Activated T-helper 2 cell treated with anti-CD3 and anti-CD28 coated beads, Interferon-gamma antibody, Interleukin-2, Interleukin-4, amounts not matched to agents 10 μg/mL and 5 μg/mL and 100 μg/mL, durations not matched to agents 14 hours and 24 hours and 36 hours (primary cell): ENCODE measurements at regions not wholly inside any gene's neighbourhood (a gene's known extent, or its start where the extent isn't known, plus 50 kb on each side); places are given as distances from the start of the nearest gene placed in this dataset.

ENCODE experiments used
- DNase-seq: peaks from one replicate; pipeline ENCODE4 v3.0.0; 2021; ENCODE audit warnings: low spot score
- H3K27ac Mint-ChIP-seq: one replicate; pipeline ENCODE4 v1.8.0; 2021; ENCODE audit warnings: mixed read lengths
- H3K27me3 Mint-ChIP-seq: one replicate; pipeline ENCODE4 v1.8.0; 2021; ENCODE audit warnings: low read depth, mixed read lengths
- H3K36me3 Mint-ChIP-seq: one replicate; pipeline ENCODE4 v1.8.0; 2021; ENCODE audit warnings: low read depth, mixed read lengths
- H3K4me1 Mint-ChIP-seq: one replicate; pipeline ENCODE4 v1.8.0; 2021; ENCODE audit warnings: low read depth, mixed read lengths
- H3K4me3 Mint-ChIP-seq: one replicate; pipeline ENCODE4 v1.8.0; 2021; ENCODE audit warnings: low read depth, mild to moderate bottlenecking, moderate library complexity, mixed read lengths
- H3K9me3 Mint-ChIP-seq: one replicate; pipeline ENCODE4 v1.8.0; 2021; ENCODE audit warnings: mixed read lengths
- intact Hi-C: fragments of 100-400 bp; cut with micrococcal nuclease; formaldehyde crosslinking; loops from one replicate; pipeline ENCODE4 v1.15.1; 2023

GRCh38 chr13:77480066-77480465 is 55.4 kb upstream of the SCEL start:
- DNase-seq: no peak
- no peak overlapping the region for H3K27ac Mint-ChIP-seq
- peaks cover 15% of the 10 kb centered on the region for H3K27me3 Mint-ChIP-seq
- intact Hi-C loops: no loop called here
- H3K36me3 Mint-ChIP-seq: no peaks in the 10 kb centered on the region
- peaks cover under 1% of the 10 kb centered on the region for H3K9me3 Mint-ChIP-seq
- no peak overlapping the region for H3K4me3 Mint-ChIP-seq
- H3K4me1 Mint-ChIP-seq: peaks cover 11% of the 10 kb centered on the region

DNA sequence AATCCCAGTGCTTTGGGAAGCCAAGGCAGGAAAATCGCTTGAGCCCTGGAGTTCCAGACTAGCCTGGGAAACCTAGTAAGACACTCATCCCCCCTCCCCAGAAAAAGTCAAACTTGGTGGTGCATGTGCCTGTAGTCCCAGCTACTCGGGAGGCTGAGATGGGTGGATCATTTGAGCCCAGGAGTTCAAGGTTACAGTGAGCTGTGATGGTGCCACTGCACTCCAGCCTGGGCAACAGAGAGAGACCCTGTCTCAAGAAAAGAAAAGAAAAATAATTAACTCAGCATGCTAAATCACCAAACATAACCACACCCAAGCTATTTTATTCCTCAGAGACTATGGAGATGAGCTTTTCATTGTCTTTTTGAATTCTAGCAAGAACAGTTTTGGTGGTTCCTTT is 56.2 kb upstream of the SCEL start:
- H3K36me3 Mint-ChIP-seq: no peaks in the 10 kb centered on the region
- no peak overlapping the region for H3K27ac Mint-ChIP-seq
- intact Hi-C loops: loop anchor here (5.0 to 10.0 kb wide), 3 partner anchors 273 to 485 kb away; partner anchors contain the start of gene CLN5
- no peak overlapping the region for H3K4me3 Mint-ChIP-seq
- H3K9me3 Mint-ChIP-seq: peaks cover 4% of the 10 kb centered on the region
- DNase-seq: no peak
- peaks cover 15% of the 10 kb centered on the region for H3K27me3 Mint-ChIP-seq
- peaks cover 11% of the 10 kb centered on the region for H3K4me1 Mint-ChIP-seq

- Mint-ChIP-seq H3K27ac (no peak overlapping the region), H3K27me3 (peaks cover 15% of the 10 kb centered on the region), H3K9me3 (peaks cover 4% of the 10 kb centered on the region), H3K4me1 (peaks cover 11% of the 10 kb centered on the region), H3K36me3 (no peaks in the 10 kb centered on the region), H3K4me3 (no peak overlapping the region)
- no peak for DNase-seq
- intact Hi-C loops: loop anchor here (5.0 to 10.0 kb wide), 3 partner anchors 275 to 483 kb away; partner anchors contain the start of gene CLN5
Observed at GRCh38 chr13:77477299-77477848, 58.1 kb upstream of the SCEL start.

GRCh38 chr13:77476456-77476855 is 59.0 kb upstream of the SCEL start:
- H3K9me3 Mint-ChIP-seq: peaks cover 4% of the 10 kb centered on the region
- no peak overlapping the region for H3K27ac Mint-ChIP-seq
- intact Hi-C loops: loop anchor here (5.0 to 10.0 kb wide), 3 partner anchors 276 to 482 kb away; partner anchors contain the start of gene CLN5
- no peak overlapping the region for H3K4me3 Mint-ChIP-seq
- DNase-seq: no peak
- peaks cover 11% of the 10 kb centered on the region for H3K4me1 Mint-ChIP-seq
- peaks cover 18% of the 10 kb centered on the region for H3K27me3 Mint-ChIP-seq
- no peaks in the 10 kb centered on the region for H3K36me3 Mint-ChIP-seq

DNA sequence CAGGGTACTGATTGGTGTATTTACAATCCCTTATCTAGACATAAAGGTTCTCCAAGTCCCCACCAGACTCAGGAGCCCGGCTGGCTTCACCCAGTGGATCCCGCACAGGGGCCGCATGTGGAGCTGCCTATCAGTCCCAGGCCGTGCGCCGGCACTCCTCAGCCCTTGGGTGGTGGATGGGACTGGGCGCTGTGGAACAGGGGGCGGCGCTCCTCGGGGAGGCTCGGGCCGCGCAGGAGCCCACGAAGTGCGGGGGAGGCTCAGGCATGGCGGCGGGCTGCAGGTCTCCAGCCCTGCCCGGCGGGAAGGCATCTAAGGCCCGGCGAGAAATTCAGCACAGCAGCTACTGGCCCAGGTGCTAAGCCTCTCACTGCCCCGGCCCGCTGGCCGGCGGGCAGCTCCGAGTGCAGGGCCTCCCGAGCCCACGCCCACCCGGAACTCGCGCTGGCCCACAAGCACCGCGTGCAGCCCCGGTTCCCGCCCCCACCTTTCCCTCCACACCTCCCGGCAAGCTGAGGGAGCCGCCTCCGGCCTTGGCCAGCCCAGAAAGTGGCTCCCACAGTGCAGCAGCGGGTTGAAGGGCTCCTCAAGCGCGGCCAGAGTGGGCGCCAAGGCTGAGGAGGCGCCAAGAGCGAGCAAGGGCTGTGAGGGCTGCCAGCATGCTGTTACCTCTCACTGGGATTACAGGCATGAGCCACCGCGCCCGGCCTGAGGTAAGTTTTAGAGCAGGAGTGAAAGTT is 60.0 kb upstream of the SCEL start:
- Mint-ChIP-seq H3K9me3 (peaks cover 4% of the 10 kb centered on the region), H3K27ac (no peak overlapping the region), H3K4me1 (peaks cover 11% of the 10 kb centered on the region), H3K4me3 (no peak overlapping the region), H3K27me3 (peaks cover 14% of the 10 kb centered on the region), H3K36me3 (no peaks in the 10 kb centered on the region)
- intact Hi-C loops: loop anchor here (5.0 to 10.0 kb wide), 3 partner anchors 277 to 481 kb away; partner anchors contain the start of gene CLN5
- no peak for DNase-seq

DNA sequence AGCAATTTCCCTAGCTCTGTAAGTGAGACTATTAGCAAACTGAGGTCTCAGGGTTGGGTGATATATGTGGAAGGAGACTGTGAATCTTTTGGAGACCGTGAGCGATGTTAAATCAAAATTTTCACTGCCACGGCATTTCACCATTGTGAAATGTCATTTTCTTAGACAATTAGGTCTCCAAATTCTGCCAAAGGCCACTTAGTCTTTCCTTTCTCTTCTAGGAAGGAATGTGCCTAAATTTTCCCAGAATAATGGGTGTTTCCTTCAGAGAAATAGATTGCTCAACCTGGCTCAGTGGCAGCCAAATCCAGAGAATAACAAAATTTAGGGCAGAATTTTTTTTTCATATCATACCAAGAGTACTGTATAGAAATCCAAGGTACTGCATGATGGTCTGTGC is 64.5 kb upstream of the SCEL start:
- Mint-ChIP-seq H3K27me3 (peaks cover 17% of the 10 kb centered on the region), H3K27ac (no peak overlapping the region)
- intact Hi-C loops: loop anchor here (10.0 kb wide), 1 partner anchor 476 kb away; the partner anchor contains the start of gene CLN5

DNA sequence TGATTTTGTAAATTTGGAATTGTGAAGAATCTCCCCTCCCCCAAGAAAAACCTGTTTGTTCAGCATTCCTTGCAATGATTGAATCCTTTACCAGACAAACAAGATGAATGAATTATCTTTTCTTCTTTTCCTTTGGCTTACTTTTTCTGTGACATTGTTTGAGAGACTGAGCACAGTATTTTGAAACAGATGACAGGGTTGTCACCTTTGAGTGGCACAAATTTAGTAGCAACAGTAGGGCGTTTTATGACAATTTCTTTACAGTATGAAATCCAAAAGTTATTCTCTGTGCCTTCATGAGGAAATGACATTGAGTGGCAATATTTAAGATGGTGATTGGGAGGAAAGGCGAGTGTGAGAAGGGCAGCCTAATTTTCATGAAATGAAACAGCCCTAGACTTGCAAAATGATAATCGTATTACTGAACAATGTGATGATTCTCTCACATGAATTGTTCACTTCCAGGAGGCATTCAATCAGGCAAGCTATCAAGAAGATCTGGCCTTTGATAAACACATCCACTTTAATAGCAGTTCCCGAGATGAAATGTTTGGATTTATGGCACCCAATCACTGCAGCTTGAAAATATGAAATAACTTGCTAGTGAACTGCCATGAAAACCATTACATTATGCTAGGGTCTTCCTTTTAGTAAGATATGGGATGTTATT is 68.6 kb upstream of the SCEL start:
- Mint-ChIP-seq H3K36me3 (no peaks in the 10 kb centered on the region), H3K27ac (no peak overlapping the region), H3K4me3 (no peak overlapping the region), H3K27me3 (peaks cover 22% of the 10 kb centered on the region), H3K4me1 (no peaks in the 10 kb centered on the region), H3K9me3 (no peaks in the 10 kb centered on the region)
- DNase-seq: no peak
- intact Hi-C loops: no loop called here

More for the DNA sequence above, 64.5 kb upstream of the SCEL start:
- Mint-ChIP-seq H3K4me3 (no peak overlapping the region), H3K4me1 (no peaks in the 10 kb centered on the region), H3K36me3 (no peaks in the 10 kb centered on the region), H3K9me3 (peaks cover 4% of the 10 kb centered on the region)
- DNase-seq: no peak

DNA sequence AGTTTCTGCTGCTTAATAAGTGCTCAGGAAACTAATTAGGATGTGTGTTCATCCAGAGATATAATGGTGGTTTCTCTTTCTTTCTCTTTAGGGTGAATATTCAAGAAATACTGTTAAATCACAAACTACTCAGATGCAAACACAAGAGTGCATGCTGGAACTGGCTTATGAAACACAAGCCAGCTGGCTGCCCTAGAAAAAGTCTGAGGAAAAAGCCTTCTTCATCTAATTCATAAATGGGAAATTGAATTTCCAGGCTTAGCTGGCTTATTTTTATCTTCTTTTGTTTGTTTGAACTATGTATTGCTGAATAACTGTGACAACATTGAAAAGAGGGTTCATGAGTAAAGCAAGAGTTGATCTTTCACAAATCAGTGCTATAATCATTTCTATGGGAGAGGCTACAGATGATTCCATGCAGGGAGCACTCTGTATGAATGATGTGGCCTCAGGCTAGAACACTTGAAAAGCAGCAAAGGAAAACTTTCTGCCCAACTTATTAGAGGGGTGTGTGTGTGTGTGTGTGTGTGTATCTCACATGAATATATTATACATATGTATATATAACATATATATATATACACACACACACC is 69.8 kb upstream of the SCEL start:
- H3K27ac Mint-ChIP-seq: no peak overlapping the region
- intact Hi-C loops: no loop called here
- DNase-seq: no peak
- H3K27me3 Mint-ChIP-seq: peaks cover 22% of the 10 kb centered on the region
- no peaks in the 10 kb centered on the region for H3K4me1 Mint-ChIP-seq
- H3K36me3 Mint-ChIP-seq: no peaks in the 10 kb centered on the region
- no peaks in the 10 kb centered on the region for H3K9me3 Mint-ChIP-seq
- no peak overlapping the region for H3K4me3 Mint-ChIP-seq

GRCh38 chr13:77460195-77460594 is 75.3 kb upstream of the SCEL start:
- intact Hi-C loops: no loop called here
- H3K27me3 Mint-ChIP-seq: peaks cover 35% of the 10 kb centered on the region
- no peaks in the 10 kb centered on the region for H3K4me1 Mint-ChIP-seq
- no peaks in the 10 kb centered on the region for H3K9me3 Mint-ChIP-seq
- DNase-seq: no peak
- no peak overlapping the region for H3K27ac Mint-ChIP-seq
- H3K36me3 Mint-ChIP-seq: no peaks in the 10 kb centered on the region
- no peak overlapping the region for H3K4me3 Mint-ChIP-seq

DNA sequence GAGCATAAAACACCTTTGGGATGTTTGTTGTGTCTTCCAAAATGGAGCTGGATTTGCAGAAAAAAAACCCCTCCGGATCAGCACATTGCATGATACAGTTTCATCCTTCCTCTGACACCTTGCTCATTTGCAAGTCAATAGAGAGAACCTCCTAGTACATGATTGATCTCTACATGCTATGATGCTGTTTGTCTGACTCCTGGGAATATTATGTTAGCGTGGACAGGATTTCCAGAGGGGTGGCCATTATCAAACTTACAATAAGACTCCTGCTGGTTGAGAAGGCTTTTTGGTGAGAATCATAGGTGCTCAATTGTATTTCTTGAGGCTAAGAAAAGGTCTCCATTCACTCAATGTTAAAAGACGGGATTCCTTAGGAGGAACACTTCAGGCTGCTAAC is 75.9 kb upstream of the SCEL start:
- Mint-ChIP-seq H3K36me3 (no peaks in the 10 kb centered on the region), H3K27me3 (peaks cover 36% of the 10 kb centered on the region), H3K4me1 (no peaks in the 10 kb centered on the region), H3K27ac (no peak overlapping the region), H3K9me3 (no peaks in the 10 kb centered on the region), H3K4me3 (no peak overlapping the region)
- intact Hi-C loops: no loop called here
- DNase-seq: no peak

- Mint-ChIP-seq H3K27me3 (peaks cover 42% of the 10 kb centered on the region), H3K4me1 (no peaks in the 10 kb centered on the region), H3K9me3 (no peaks in the 10 kb centered on the region), H3K4me3 (no peak overlapping the region), H3K27ac (no peak overlapping the region), H3K36me3 (no peaks in the 10 kb centered on the region)
- intact Hi-C loops: no loop called here
- DNase-seq: no peak
Observed at GRCh38 chr13:77458736-77459135, 76.8 kb upstream of the SCEL start.

DNA sequence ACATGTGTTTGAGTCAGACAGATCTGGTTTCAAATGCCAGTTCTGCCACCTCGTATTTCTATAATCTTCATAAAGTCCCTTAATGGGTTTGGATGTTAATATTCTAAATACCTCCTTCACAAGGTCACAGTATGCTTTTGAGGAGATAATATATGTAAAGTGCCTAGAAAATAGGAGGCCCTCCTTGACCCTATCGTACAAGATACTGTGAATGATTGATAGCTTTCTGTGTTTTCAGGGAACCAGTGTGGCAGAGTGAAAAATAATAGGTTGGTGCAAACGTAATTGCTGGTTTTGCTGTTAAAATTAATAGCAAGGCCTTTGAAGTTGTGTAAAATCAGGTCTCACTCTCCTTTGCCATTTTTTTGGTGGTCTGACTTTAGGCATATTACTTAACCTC is 77.5 kb upstream of the SCEL start:
- Mint-ChIP-seq H3K9me3 (no peaks in the 10 kb centered on the region), H3K4me1 (no peaks in the 10 kb centered on the region), H3K27ac (no peak overlapping the region), H3K27me3 (peaks cover 44% of the 10 kb centered on the region), H3K36me3 (no peaks in the 10 kb centered on the region), H3K4me3 (no peak overlapping the region)
- DNase-seq: no peak
- intact Hi-C loops: no loop called here

GRCh38 chr13:77456271-77456670 is 79.2 kb upstream of the SCEL start:
- Mint-ChIP-seq H3K27me3 (peaks cover 37% of the 10 kb centered on the region), H3K4me1 (no peaks in the 10 kb centered on the region), H3K9me3 (no peaks in the 10 kb centered on the region), H3K4me3 (no peak overlapping the region), H3K36me3 (no peaks in the 10 kb centered on the region), H3K27ac (no peak overlapping the region)
- intact Hi-C loops: no loop called here
- DNase-seq: no peak
